ENCODE measurements at regions not wholly inside any gene's neighbourhood (a gene's known extent, or its start where the extent isn't known, plus 50 kb on each side); places are given as distances from the start of the nearest gene placed in this dataset.

GRCh38 chr16:79981814-79982213 lies 381.3 kb upstream of the MAF start:
- no peak for DNase-seq (ENCODE audit: low read depth)
- no peak for TF ChIP-seq CTCF (IDR thresholded peaks at IDR 0.05; ENCODE audit: insufficient read depth, low read depth, low read length, missing control alignments)
- H3K4me3 ChIP-seq (ENCODE audit: low read depth, low read length), result no peak overlapping the region

GRCh38 chr16:79980650-79981521 lies 380.3 kb upstream of the MAF start:
- no peak for TF ChIP-seq CTCF (IDR thresholded peaks at IDR 0.05; ENCODE audit: insufficient read depth, low read depth, low read length, missing control alignments)
- no peak overlapping the region for H3K4me3 ChIP-seq (ENCODE audit: low read depth, low read length)
- DNase-seq (ENCODE audit: low read depth), result no peak

- H3K4me3 ChIP-seq (ENCODE audit: low read depth, low read length), result no peak overlapping the region
- no peak for DNase-seq (ENCODE audit: low read depth)
- no peak for TF ChIP-seq CTCF (IDR thresholded peaks at IDR 0.05; ENCODE audit: insufficient read depth, low read depth, low read length, missing control alignments)
Observed at GRCh38 chr16:79977940-79978836, 377.7 kb upstream of the MAF start.

GRCh38 chr16:79973320-79973719 lies 372.8 kb upstream of the MAF start:
- H3K4me3 ChIP-seq (ENCODE audit: low read depth, low read length), result no peak overlapping the region
- no peak for TF ChIP-seq CTCF (IDR thresholded peaks at IDR 0.05; ENCODE audit: insufficient read depth, low read depth, low read length, missing control alignments)
- DNase-seq (ENCODE audit: low read depth), result no peak

- DNase-seq (ENCODE audit: low read depth), result no peak
- no peak overlapping the region for H3K4me3 ChIP-seq (ENCODE audit: low read depth, low read length)
- TF ChIP-seq CTCF (IDR thresholded peaks at IDR 0.05; ENCODE audit: insufficient read depth, low read depth, low read length, missing control alignments), result no peak
Observed at GRCh38 chr16:79972053-79972704, 371.6 kb upstream of the MAF start.

- TF ChIP-seq CTCF (IDR thresholded peaks at IDR 0.05; ENCODE audit: insufficient read depth, low read depth, low read length, missing control alignments), result no peak
- H3K4me3 ChIP-seq (ENCODE audit: low read depth, low read length), result no peak overlapping the region
- DNase-seq (ENCODE audit: low read depth), result no peak
Observed at GRCh38 chr16:79971237-79971572, 370.7 kb upstream of the MAF start.

Data from GM12865 (cell line).